IPS-20b (cell line): ENCODE measurements at regions not wholly inside any gene's neighbourhood (a gene's known extent, or its start where the extent isn't known, plus 50 kb on each side); places are given as distances from the start of the nearest gene placed in this dataset.
"Not testable (repeated sequence)": the region's sequence is repeated elsewhere in the genome, so short reads cannot be mapped to it uniquely, and the experiment has no call there.

ENCODE experiments used
- H3K27ac ChIP-seq: one replicate; pipeline ENCODE4 v1.5.1; 2013; ENCODE audit warnings: low read length
- H3K27me3 ChIP-seq: 2 replicates; pipeline ENCODE4 v1.6.1; 2013; ENCODE audit warnings: mild to moderate bottlenecking, low read length, inconsistent platforms; ENCODE audit not compliant: insufficient read depth
- H3K36me3 ChIP-seq: 2 replicates; pipeline ENCODE4 v1.6.1; 2013; ENCODE audit warnings: low read depth, mild to moderate bottlenecking, inconsistent platforms, low read length, moderate library complexity; ENCODE audit not compliant: insufficient read depth
- H3K4me1 ChIP-seq: 2 replicates; pipeline ENCODE4 v1.6.1; 2013; ENCODE audit warnings: mild to moderate bottlenecking, control low read depth, inconsistent platforms, low read length, moderate library complexity; ENCODE audit not compliant: insufficient read depth
- H3K4me3 ChIP-seq: 2 replicates; pipeline ENCODE4 v1.5.1; 2013; ENCODE audit warnings: mild to moderate bottlenecking, low read length, inconsistent platforms
- H3K9ac ChIP-seq: 2 replicates; pipeline ENCODE4 v1.6.1; 2013; ENCODE audit warnings: low read depth, mild to moderate bottlenecking, inconsistent platforms, low read length, moderate library complexity
- H3K9me3 ChIP-seq: 2 replicates; pipeline ENCODE4 v1.6.1; 2013; ENCODE audit warnings: mild to moderate bottlenecking, low read depth, low read length, inconsistent platforms; ENCODE audit not compliant: insufficient read depth

- H3K36me3 ChIP-seq: no peaks in the 10 kb centered on the region
- H3K4me1 ChIP-seq: no peaks in the 10 kb centered on the region; the same call in 1 of the 2 replicates
- H3K27ac ChIP-seq: no peak overlapping the region
- no peaks in the 10 kb centered on the region for H3K9me3 ChIP-seq
- no peaks in the 10 kb centered on the region for H3K27me3 ChIP-seq
- H3K4me3 ChIP-seq: no peak overlapping the region
- no peak overlapping the region for H3K9ac ChIP-seq
Observed at GRCh38 chr4:30543057-30543456, 177.1 kb upstream of the PCDH7 start.

GRCh38 chr4:30553151-30553550, 167.0 kb upstream of the PCDH7 start:
- Histone ChIP-seq H3K9ac (no peak overlapping the region), H3K4me3 (no peak overlapping the region), H3K9me3 (no peaks in the 10 kb centered on the region), H3K4me1 (no peaks in the 10 kb centered on the region), H3K27ac (no peak overlapping the region), H3K27me3 (no peaks in the 10 kb centered on the region), H3K36me3 (no peaks in the 10 kb centered on the region)

- no peak overlapping the region for H3K4me3 ChIP-seq
- H3K9me3 ChIP-seq: no peaks in the 10 kb centered on the region
- no peaks in the 10 kb centered on the region for H3K36me3 ChIP-seq
- no peak overlapping the region for H3K27ac ChIP-seq
- H3K9ac ChIP-seq: no peak overlapping the region
- H3K4me1 ChIP-seq: no peaks in the 10 kb centered on the region
- H3K27me3 ChIP-seq: no peaks in the 10 kb centered on the region
Observed at GRCh38 chr4:30553706-30554105, 166.5 kb upstream of the PCDH7 start.

- Histone ChIP-seq H3K27ac (no peak overlapping the region), H3K9ac (no peak overlapping the region), H3K27me3 (no peaks in the 10 kb centered on the region), H3K36me3 (no peaks in the 10 kb centered on the region), H3K4me3 (no peak overlapping the region), H3K9me3 (no peaks in the 10 kb centered on the region), H3K4me1 (no peaks in the 10 kb centered on the region)
Observed at GRCh38 chr4:30555775-30556174, 164.4 kb upstream of the PCDH7 start.

- Histone ChIP-seq H3K36me3 (no peaks in the 10 kb centered on the region), H3K9me3 (no peaks in the 10 kb centered on the region; the same call in 1 of the 2 replicates), H3K4me3 (no peak overlapping the region), H3K27ac (no peak overlapping the region), H3K27me3 (no peaks in the 10 kb centered on the region), H3K4me1 (no peaks in the 10 kb centered on the region), H3K9ac (no peak overlapping the region)
Observed at GRCh38 chr4:30559481-30559880, 160.7 kb upstream of the PCDH7 start.

GRCh38 chr4:30586850-30587249, 133.3 kb upstream of the PCDH7 start:
- no peak overlapping the region for H3K4me3 ChIP-seq

GRCh38 chr4:30589669-30590068, 130.5 kb upstream of the PCDH7 start:
- not testable (repeated sequence) for H3K4me1 ChIP-seq, H3K27ac ChIP-seq, H3K9ac ChIP-seq, H3K9me3 ChIP-seq, H3K36me3 ChIP-seq, H3K4me3 ChIP-seq, H3K27me3 ChIP-seq

More at GRCh38 chr4:30586850-30587249, 133.3 kb upstream of the PCDH7 start:
- H3K4me1 ChIP-seq: no peaks in the 10 kb centered on the region
- H3K27me3 ChIP-seq: no peaks in the 10 kb centered on the region
- H3K27ac ChIP-seq: no peak overlapping the region
- no peaks in the 10 kb centered on the region for H3K9me3 ChIP-seq
- H3K9ac ChIP-seq: no peak overlapping the region
- H3K36me3 ChIP-seq: no peaks in the 10 kb centered on the region

- Histone ChIP-seq H3K9me3 (no peaks in the 10 kb centered on the region), H3K4me3 (no peak overlapping the region), H3K36me3 (no peaks in the 10 kb centered on the region), H3K9ac (no peak overlapping the region), H3K4me1 (peaks cover 11% of the 10 kb centered on the region; the same call in 1 of the 2 replicates), H3K27me3 (no peaks in the 10 kb centered on the region), H3K27ac (no peak overlapping the region)
Observed at GRCh38 chr4:30600246-30601017, 119.7 kb upstream of the PCDH7 start.

GRCh38 chr4:30601070-30601865, 118.9 kb upstream of the PCDH7 start:
- Histone ChIP-seq H3K27me3 (no peaks in the 10 kb centered on the region), H3K36me3 (no peaks in the 10 kb centered on the region), H3K4me3 (no peak overlapping the region), H3K4me1 (peaks cover 11% of the 10 kb centered on the region; the same call in 1 of the 2 replicates), H3K9ac (no peak overlapping the region), H3K27ac (no peak overlapping the region), H3K9me3 (no peaks in the 10 kb centered on the region)

- H3K36me3 ChIP-seq: no peaks in the 10 kb centered on the region
- H3K9me3 ChIP-seq: no peaks in the 10 kb centered on the region
- H3K4me3 ChIP-seq: no peak overlapping the region
- no peaks in the 10 kb centered on the region for H3K27me3 ChIP-seq
- no peak overlapping the region for H3K9ac ChIP-seq
- no peak overlapping the region for H3K27ac ChIP-seq
- H3K4me1 ChIP-seq: peaks cover 7% of the 10 kb centered on the region; the same call in 1 of the 2 replicates
Observed at GRCh38 chr4:30605616-30606190, 114.5 kb upstream of the PCDH7 start.

- H3K4me1 ChIP-seq: no peaks in the 10 kb centered on the region
- H3K36me3 ChIP-seq: no peaks in the 10 kb centered on the region
- H3K9ac ChIP-seq: no peak overlapping the region
- no peaks in the 10 kb centered on the region for H3K27me3 ChIP-seq
- H3K27ac ChIP-seq: no peak overlapping the region
- no peaks in the 10 kb centered on the region for H3K9me3 ChIP-seq
- H3K4me3 ChIP-seq: no peak overlapping the region
Observed at GRCh38 chr4:30610361-30610760, 109.8 kb upstream of the PCDH7 start.
